ENCODE measurements at regions not wholly inside any gene's neighbourhood (a gene's known extent, or its start where the extent isn't known, plus 50 kb on each side); places are given as distances from the start of the nearest gene placed in this dataset.
"Not testable (repeated sequence)": the region's sequence is repeated elsewhere in the genome, so short reads cannot be mapped to it uniquely, and the experiment has no call there.

DNA sequence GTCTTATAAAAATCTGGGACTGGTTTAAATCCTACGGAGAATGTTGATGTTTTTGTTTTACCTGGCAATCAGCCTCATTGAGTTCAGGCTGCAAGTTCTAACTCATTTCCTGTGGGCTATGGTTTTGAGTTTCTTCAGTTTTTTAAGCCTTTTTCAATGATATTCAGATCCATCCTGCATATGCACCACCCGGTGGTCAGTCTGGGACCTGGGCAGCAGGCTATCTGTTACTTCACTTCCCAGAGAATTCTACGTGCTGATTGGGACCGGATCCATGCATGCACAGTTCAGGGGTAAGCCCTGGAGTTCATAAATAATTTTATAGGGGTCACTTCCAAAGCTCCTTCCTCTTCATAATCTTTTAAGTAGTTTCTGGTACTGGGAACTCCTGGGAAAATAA is 339.2 kb upstream of the HNRNPA3 start:
- TF ChIP-seq, protein P1, sequence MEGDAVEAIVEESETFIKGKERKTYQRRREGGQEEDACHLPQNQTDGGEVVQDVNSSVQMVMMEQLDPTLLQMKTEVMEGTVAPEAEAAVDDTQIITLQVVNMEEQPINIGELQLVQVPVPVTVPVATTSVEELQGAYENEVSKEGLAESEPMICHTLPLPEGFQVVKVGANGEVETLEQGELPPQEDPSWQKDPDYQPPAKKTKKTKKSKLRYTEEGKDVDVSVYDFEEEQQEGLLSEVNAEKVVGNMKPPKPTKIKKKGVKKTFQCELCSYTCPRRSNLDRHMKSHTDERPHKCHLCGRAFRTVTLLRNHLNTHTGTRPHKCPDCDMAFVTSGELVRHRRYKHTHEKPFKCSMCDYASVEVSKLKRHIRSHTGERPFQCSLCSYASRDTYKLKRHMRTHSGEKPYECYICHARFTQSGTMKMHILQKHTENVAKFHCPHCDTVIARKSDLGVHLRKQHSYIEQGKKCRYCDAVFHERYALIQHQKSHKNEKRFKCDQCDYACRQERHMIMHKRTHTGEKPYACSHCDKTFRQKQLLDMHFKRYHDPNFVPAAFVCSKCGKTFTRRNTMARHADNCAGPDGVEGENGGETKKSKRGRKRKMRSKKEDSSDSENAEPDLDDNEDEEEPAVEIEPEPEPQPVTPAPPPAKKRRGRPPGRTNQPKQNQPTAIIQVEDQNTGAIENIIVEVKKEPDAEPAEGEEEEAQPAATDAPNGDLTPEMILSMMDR (IDR thresholded peaks at IDR 0.05; ENCODE audit: insufficient read depth, low read length, poor library complexity, severe bottlenecking) = peak; percentile 67
- Histone ChIP-seq H3K4me3 (ENCODE audit: low read depth, low read length) (no peak overlapping the region), H3K36me3 (ENCODE audit: control insufficient read depth, insufficient read depth, low read length) (no peaks in the 10 kb centered on the region), H3K27me3 (ENCODE audit: control insufficient read depth, insufficient read depth, low read length) (no peaks in the 10 kb centered on the region)
- no peak for DNase-seq (ENCODE audit: low read depth)

DNA sequence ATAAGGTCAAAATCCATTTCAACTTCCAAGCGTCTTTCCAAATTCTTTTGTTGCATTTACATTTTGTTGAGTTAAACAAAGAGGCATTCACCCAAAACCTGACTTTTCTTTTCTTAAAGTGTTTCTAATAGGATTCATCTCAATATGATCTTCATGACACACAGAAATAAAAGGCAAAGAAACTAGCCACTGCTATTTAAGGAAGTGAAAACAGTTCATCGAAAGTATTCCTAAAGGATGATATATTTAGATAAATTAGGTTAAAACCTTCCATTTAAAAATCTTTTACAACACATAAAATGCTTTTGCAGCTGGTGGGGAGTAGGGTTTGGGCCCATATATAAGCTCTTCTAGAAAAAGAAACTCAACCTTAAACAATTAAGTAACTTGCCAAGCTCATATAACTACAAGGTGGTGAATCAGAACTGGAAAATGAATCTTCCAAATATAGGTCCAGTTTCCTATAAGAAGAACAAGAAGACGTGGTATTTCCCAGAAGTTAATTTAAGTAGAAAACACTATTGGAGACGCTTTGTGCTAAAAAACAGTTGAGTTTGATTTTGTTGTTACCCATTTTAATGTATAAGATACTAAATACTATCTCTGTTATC is 336.0 kb upstream of the HNRNPA3 start:
- Histone ChIP-seq H3K27me3 (ENCODE audit: control insufficient read depth, insufficient read depth, low read length) (no peaks in the 10 kb centered on the region), H3K36me3 (ENCODE audit: control insufficient read depth, insufficient read depth, low read length) (no peaks in the 10 kb centered on the region), H3K4me3 (ENCODE audit: low read depth, low read length) (no peak overlapping the region)
- DNase-seq (ENCODE audit: low read depth) = no peak
- TF ChIP-seq, protein P1 (IDR thresholded peaks at IDR 0.05; ENCODE audit: insufficient read depth, low read length, poor library complexity, severe bottlenecking) = no peak

DNA sequence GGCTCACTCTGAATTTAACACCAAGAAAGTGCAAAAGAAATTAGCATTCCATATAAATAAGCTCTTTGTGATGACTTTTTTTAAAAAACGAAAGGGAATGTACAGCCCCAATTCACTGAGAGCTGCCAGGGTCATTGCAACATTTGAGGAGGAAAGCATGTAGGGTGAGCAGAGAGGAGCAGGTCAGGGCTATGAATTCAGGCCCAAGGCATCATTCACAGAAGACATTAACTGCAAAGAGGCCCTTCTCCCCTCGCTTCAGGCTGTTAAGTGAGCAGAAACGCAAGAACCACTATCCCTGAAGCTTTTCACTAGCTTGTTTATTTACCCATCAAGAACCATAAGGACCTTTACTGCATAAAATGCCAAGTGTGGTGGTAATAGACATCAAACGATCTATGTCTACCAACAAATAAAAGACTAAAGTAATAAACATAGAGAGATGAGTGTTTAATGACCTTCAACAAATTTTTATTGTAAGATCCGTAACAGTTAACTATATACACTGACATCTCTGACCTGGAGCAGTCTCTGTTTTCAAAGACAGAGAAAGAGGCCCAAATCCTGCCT is 333.1 kb upstream of the HNRNPA3 start:
- Histone ChIP-seq H3K4me3 (ENCODE audit: low read depth, low read length) (no peak overlapping the region), H3K36me3 (ENCODE audit: control insufficient read depth, insufficient read depth, low read length) (no peaks in the 10 kb centered on the region), H3K27me3 (ENCODE audit: control insufficient read depth, insufficient read depth, low read length) (no peaks in the 10 kb centered on the region)
- no peak for DNase-seq (ENCODE audit: low read depth)
- TF ChIP-seq, protein P1 (IDR thresholded peaks at IDR 0.05; ENCODE audit: insufficient read depth, low read length, poor library complexity, severe bottlenecking) = no peak

DNA sequence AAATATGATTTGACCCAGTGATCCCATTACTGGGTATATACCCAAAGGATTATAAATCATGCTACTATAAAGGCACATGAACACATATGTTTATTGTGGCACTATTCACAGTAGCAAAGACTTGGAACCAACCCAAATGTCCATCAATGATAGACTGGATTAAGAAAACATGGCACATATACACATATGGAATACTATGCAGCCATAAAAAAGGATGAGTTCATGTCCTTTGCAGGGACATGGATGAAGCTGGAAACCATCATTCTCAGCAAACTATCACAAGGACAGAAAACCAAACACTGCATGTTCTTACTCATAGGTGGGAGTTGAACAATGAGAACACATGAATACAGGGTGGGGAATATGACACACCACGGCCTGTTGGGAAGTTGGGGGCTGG is 330.5 kb upstream of the HNRNPA3 start:
- DNase-seq (ENCODE audit: low read depth) = not testable (repeated sequence)

DNA sequence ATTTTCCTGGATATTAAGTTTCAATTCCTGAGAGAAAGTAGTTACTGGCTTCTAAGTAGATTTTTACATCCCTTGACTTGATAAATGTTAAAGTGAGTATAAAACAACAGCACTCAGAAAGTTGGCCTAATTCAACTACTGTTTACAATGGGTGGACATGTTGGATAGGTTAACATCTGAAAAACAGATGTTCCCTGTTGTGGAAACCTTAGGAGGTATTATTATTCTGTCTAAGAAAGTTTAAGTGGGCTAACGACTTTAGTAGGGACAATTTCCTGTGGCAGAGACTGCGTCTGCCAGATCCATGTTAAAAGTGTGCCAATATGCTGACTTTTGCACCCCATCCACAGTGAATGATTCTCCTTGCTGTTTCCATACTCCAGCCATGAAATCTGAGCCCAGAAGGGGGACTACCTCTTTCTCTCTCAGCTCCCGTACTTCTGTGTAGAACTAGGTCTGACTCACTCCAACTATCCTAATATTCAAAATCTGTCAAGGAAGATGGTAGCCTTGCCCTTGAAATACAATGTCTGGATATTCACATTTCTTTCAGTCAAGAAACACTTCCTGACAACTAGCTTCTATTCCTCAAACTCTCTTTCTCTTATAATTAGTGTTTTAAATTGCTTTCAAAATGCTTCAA is 327.5 kb upstream of the HNRNPA3 start:
- Histone ChIP-seq H3K27me3 (ENCODE audit: control insufficient read depth, insufficient read depth, low read length) (no peaks in the 10 kb centered on the region), H3K4me3 (ENCODE audit: low read depth, low read length) (no peak overlapping the region), H3K36me3 (ENCODE audit: control insufficient read depth, insufficient read depth, low read length) (no peaks in the 10 kb centered on the region)
- DNase-seq (ENCODE audit: low read depth) = no peak
- TF ChIP-seq, protein P1 (IDR thresholded peaks at IDR 0.05; ENCODE audit: insufficient read depth, low read length, poor library complexity, severe bottlenecking) = no peak

More for the DNA sequence above, 330.5 kb upstream of the HNRNPA3 start:
- not testable (repeated sequence) for H3K4me3 ChIP-seq (ENCODE audit: low read depth, low read length); H3K27me3 ChIP-seq (ENCODE audit: control insufficient read depth, insufficient read depth, low read length); H3K36me3 ChIP-seq (ENCODE audit: control insufficient read depth, insufficient read depth, low read length)

DNA sequence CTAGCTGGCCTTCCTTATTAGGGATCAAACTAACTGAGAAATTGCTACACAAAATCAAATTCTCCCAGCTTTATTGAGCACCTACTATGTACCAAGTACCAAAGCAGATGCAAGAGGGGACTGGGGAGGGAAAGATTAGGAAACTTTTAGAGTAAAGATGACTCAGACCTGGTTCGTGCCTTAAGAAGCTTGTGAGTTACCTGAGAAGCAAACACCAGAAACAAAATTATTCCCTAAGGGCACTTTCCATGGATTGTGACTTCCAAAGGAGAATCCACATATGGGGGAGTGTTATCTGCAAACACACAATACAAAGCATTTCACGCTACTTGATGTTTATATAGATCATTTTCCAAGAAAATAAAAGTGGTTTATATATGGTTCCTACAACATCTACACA is 326.9 kb upstream of the HNRNPA3 start:
- DNase-seq (ENCODE audit: low read depth) = no peak
- TF ChIP-seq, protein P1 (IDR thresholded peaks at IDR 0.05; ENCODE audit: insufficient read depth, low read length, poor library complexity, severe bottlenecking) = no peak
- Histone ChIP-seq H3K27me3 (ENCODE audit: control insufficient read depth, insufficient read depth, low read length) (no peaks in the 10 kb centered on the region), H3K36me3 (ENCODE audit: control insufficient read depth, insufficient read depth, low read length) (no peaks in the 10 kb centered on the region), H3K4me3 (ENCODE audit: low read depth, low read length) (no peak overlapping the region)
